ENCODE measurements at regions not wholly inside any gene's neighbourhood (a gene's known extent, or its start where the extent isn't known, plus 50 kb on each side); places are given as distances from the start of the nearest gene placed in this dataset.
"Not testable (repeated sequence)": the region's sequence is repeated elsewhere in the genome, so short reads cannot be mapped to it uniquely, and the experiment has no call there.

DNA sequence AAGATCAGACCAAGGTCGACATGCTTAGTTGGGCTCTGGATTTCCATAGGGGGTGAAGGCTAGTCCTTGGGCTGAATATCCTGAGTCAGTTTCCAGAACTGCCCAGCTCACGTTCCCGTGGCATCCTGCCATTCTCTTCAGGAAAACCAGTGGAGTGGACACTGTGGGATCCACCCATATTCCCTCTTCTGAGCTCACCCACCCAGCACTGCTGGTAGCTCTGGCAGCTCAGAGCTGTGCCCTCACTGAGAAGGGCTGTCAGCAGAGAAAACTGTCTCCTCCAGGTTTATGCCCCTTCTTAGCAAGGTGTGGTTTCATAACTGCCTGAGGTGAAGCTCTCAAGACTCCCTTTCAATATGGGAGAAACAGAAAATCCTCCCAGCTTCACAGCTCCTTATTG is 111.7 kb downstream of the GGTLC2 start:
- Mint-ChIP-seq H3K36me3 (no peaks in the 10 kb centered on the region), H3K27me3 (ENCODE audit: insufficient read depth, low read depth) (peaks cover 6% of the 10 kb centered on the region), H3K9me3 (no peaks in the 10 kb centered on the region), H3K4me1 (no peaks in the 10 kb centered on the region), H3K4me3 (no peak overlapping the region), H3K27ac (no peak overlapping the region)
- Histone ChIP-seq H3K79me2 (ENCODE audit: low read depth) (no peaks in the 10 kb centered on the region), H3K27me3 (peaks cover 79% of the 10 kb centered on the region), H3K36me3 (no peaks in the 10 kb centered on the region), H3K4me3 (no peak overlapping the region), H4K20me1 (ENCODE audit: low read depth) (no peaks in the 10 kb centered on the region), H3K27ac (no peak overlapping the region), H3K9ac (no peak overlapping the region), H3K4me1 (no peaks in the 10 kb centered on the region), H3K9me3 (ENCODE audit: low read depth) (no peaks in the 10 kb centered on the region), H2AFZ (replicated peaks) (no peak overlapping the region), H3F3A (ENCODE audit: low read depth) (no peaks in the 10 kb centered on the region), H3K4me2 (no peak overlapping the region)
- TF ChIP-seq EZH2phosphoT487 (IDR thresholded peaks at IDR 0.05) (no peak), EZH2 (IDR thresholded peaks at IDR 0.05) (no peak)
- TF ChIP-seq, protein P1, sequence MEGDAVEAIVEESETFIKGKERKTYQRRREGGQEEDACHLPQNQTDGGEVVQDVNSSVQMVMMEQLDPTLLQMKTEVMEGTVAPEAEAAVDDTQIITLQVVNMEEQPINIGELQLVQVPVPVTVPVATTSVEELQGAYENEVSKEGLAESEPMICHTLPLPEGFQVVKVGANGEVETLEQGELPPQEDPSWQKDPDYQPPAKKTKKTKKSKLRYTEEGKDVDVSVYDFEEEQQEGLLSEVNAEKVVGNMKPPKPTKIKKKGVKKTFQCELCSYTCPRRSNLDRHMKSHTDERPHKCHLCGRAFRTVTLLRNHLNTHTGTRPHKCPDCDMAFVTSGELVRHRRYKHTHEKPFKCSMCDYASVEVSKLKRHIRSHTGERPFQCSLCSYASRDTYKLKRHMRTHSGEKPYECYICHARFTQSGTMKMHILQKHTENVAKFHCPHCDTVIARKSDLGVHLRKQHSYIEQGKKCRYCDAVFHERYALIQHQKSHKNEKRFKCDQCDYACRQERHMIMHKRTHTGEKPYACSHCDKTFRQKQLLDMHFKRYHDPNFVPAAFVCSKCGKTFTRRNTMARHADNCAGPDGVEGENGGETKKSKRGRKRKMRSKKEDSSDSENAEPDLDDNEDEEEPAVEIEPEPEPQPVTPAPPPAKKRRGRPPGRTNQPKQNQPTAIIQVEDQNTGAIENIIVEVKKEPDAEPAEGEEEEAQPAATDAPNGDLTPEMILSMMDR (IDR thresholded peaks at IDR 0.05): no peak
- no peak for DNase-seq (ENCODE audit: low spot score)

DNA sequence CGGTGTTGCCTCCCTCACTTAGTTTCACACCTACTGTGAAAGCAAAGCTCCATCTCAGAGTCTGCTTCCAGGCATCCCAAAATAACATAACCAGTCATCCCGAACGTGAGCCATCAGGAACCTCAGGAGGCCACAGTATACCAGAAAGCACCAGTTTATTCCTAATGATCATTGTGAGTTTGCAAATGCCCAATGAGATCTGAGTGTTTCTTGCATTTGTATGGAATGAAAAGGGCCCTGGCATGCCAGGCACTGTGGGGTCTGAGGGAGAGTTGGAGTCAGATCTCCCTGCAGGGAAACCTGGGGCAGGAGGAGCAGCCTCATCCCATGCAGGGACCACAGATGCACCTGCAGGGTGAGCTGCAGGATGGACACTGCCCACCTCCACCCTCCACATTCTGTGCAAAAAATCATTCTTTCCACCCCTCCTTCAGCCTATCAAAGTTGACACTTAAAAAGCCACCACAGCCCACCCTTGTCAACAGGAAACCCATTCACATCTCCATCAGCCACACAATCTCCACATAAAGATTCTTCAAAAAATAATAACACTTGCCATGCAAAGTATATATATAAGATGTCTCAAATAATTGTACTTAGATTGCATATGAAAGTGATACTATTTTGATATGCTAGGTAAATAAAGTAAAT is 112.3 kb downstream of the GGTLC2 start:
- H3K9ac ChIP-seq; H3K27ac Mint-ChIP-seq; H3K4me3 Mint-ChIP-seq; H2AFZ ChIP-seq (replicated peaks); H3K4me2 ChIP-seq; H3K9me3 Mint-ChIP-seq; H3K4me1 ChIP-seq; H3K9me3 ChIP-seq (ENCODE audit: low read depth); H3K4me3 ChIP-seq; H3K27ac ChIP-seq; H3K36me3 ChIP-seq; H3K27me3 Mint-ChIP-seq (ENCODE audit: insufficient read depth, low read depth); H4K20me1 ChIP-seq (ENCODE audit: low read depth); H3K79me2 ChIP-seq (ENCODE audit: low read depth); H3K4me1 Mint-ChIP-seq; DNase-seq (ENCODE audit: low spot score); H3K36me3 Mint-ChIP-seq; H3F3A ChIP-seq (ENCODE audit: low read depth): not testable (repeated sequence)
- H3K27me3 ChIP-seq: peaks cover 77% of the 10 kb centered on the region

DNA sequence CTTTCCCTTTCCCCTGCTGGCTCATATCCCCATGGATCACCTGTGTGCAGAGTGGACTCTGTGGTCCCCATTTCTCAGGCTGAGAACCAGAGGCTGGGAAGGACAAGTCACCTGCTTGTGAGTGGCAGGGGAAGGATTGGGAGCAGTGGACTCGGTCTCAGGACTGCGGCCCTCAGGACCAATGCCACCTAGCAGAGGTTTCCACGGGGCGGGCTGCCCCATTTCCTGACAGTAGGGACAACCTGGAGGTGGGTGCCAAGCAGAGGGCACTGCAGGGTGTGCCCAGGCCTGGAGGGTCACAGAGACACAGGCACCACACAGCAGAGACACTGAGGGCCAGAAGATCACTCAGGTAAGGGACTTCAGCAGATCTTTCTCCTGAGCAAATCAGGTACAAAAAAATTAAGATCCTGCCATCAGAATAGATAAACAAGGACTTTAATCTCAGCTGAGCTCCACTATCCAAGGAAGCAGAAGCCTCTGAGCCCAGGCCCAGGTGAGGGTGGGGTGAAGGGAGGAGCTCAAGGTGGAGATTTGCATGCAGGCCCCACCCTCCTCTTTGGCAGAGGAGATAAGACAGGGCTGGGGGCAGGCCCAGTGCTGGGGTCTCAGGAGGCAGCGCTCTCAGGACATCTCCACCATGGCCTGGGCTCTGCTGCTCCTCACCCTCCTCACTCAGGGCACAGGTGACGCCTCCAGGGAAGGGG is 113.8 kb downstream of the GGTLC2 start:
- not testable (repeated sequence) for H3K27ac ChIP-seq; H3F3A ChIP-seq (ENCODE audit: low read depth); H3K27me3 Mint-ChIP-seq (ENCODE audit: insufficient read depth, low read depth); H3K4me1 ChIP-seq; H3K36me3 Mint-ChIP-seq; H3K4me2 ChIP-seq; H2AFZ ChIP-seq (replicated peaks); H3K4me1 Mint-ChIP-seq; H3K9ac ChIP-seq; H3K9me3 Mint-ChIP-seq; H3K4me3 ChIP-seq; DNase-seq (ENCODE audit: low spot score); H3K4me3 Mint-ChIP-seq; H3K9me3 ChIP-seq (ENCODE audit: low read depth); H3K79me2 ChIP-seq (ENCODE audit: low read depth); H3K27ac Mint-ChIP-seq; H3K36me3 ChIP-seq; H4K20me1 ChIP-seq (ENCODE audit: low read depth)
- peaks cover 77% of the 10 kb centered on the region for H3K27me3 ChIP-seq

DNA sequence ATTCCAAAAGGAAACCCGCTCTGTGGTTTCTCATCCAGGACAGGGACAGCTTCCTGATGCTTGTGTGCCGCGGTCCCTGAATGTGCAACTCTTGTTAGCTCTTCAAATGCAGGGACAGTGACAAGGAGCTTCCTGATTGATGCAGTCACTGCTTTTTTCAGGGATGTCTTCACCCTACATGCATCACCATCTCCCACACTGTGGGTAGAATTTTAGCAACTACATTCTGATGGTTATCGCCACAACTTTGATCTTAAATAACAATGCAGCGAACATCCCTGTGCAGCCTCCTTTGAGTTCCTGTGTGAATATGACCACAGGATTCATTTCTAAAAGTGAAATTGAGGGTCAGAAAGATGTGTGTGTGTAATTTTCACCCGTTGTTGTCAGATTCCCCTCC is 115.0 kb downstream of the GGTLC2 start:
- H3K27me3 ChIP-seq: peaks cover 77% of the 10 kb centered on the region
- no peak overlapping the region for H3K27ac Mint-ChIP-seq
- H4K20me1 ChIP-seq (ENCODE audit: low read depth): no peaks in the 10 kb centered on the region
- H3K4me2 ChIP-seq: no peak overlapping the region
- DNase-seq (ENCODE audit: low spot score): no peak
- no peaks in the 10 kb centered on the region for H3K36me3 ChIP-seq
- no peak overlapping the region for H3K4me3 ChIP-seq
- H3K27ac ChIP-seq: no peak overlapping the region
- no peaks in the 10 kb centered on the region for H3K4me1 ChIP-seq
- no peak overlapping the region for H2AFZ ChIP-seq (replicated peaks)
- H3K79me2 ChIP-seq (ENCODE audit: low read depth): no peaks in the 10 kb centered on the region
- TF ChIP-seq, protein P1 (IDR thresholded peaks at IDR 0.05): no peak
- TF ChIP-seq EZH2phosphoT487 (IDR thresholded peaks at IDR 0.05) (no peak), EZH2 (IDR thresholded peaks at IDR 0.05) (no peak)
- H3K9me3 ChIP-seq (ENCODE audit: low read depth): no peaks in the 10 kb centered on the region
- no peaks in the 10 kb centered on the region for H3K36me3 Mint-ChIP-seq
- H3K27me3 Mint-ChIP-seq (ENCODE audit: insufficient read depth, low read depth): no peaks in the 10 kb centered on the region
- H3F3A ChIP-seq (ENCODE audit: low read depth): no peaks in the 10 kb centered on the region
- no peak overlapping the region for H3K9ac ChIP-seq
- no peaks in the 10 kb centered on the region for H3K9me3 Mint-ChIP-seq
- H3K4me1 Mint-ChIP-seq: no peaks in the 10 kb centered on the region
- no peak overlapping the region for H3K4me3 Mint-ChIP-seq

Measured in neural progenitor cell (in vitro differentiated cells).